ENCODE measurements at regions not wholly inside any gene's neighbourhood (a gene's known extent, or its start where the extent isn't known, plus 50 kb on each side); places are given as distances from the start of the nearest gene placed in this dataset.
"Not testable (repeated sequence)": the region's sequence is repeated elsewhere in the genome, so short reads cannot be mapped to it uniquely, and the experiment has no call there.

GRCh38 chr7:32219831-32220230, 149.6 kb upstream of the PDE1C start:
- TF ChIP-seq, protein P1, sequence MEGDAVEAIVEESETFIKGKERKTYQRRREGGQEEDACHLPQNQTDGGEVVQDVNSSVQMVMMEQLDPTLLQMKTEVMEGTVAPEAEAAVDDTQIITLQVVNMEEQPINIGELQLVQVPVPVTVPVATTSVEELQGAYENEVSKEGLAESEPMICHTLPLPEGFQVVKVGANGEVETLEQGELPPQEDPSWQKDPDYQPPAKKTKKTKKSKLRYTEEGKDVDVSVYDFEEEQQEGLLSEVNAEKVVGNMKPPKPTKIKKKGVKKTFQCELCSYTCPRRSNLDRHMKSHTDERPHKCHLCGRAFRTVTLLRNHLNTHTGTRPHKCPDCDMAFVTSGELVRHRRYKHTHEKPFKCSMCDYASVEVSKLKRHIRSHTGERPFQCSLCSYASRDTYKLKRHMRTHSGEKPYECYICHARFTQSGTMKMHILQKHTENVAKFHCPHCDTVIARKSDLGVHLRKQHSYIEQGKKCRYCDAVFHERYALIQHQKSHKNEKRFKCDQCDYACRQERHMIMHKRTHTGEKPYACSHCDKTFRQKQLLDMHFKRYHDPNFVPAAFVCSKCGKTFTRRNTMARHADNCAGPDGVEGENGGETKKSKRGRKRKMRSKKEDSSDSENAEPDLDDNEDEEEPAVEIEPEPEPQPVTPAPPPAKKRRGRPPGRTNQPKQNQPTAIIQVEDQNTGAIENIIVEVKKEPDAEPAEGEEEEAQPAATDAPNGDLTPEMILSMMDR (IDR thresholded peaks at IDR 0.05): not testable (repeated sequence)
- not testable (repeated sequence) for TF ChIP-seq POLR2A (IDR thresholded peaks at IDR 0.05)
